Heart left ventricle (tissue), 13 donors: ENCODE measurements at regions not wholly inside any gene's neighbourhood (a gene's known extent, or its start where the extent isn't known, plus 50 kb on each side); places are given as distances from the start of the nearest gene placed in this dataset.
"Not testable (repeated sequence)": the region's sequence is repeated elsewhere in the genome, so short reads cannot be mapped to it uniquely, and the experiment has no call there.

Experiments
- POLR2A ChIP-seq, 2 donors: fragments of 450-650 bp; IDR thresholded peaks; one replicate each; pipeline ENCODE4 v1.6.1; 2017; ENCODE audit warnings: antibody characterized with exemption in 2 of 2, mild to moderate bottlenecking in 2 of 2, moderate library complexity in 2 of 2
- TF ChIP-seq, protein P1 (sequence below), 12 donors: fragments of 200-600 bp; sonication (generic) in 4 of 12; IDR thresholded peaks; one replicate each; pipeline versions ENCODE4 v1.5.0 to v1.8.0; 2018 to 2022; ENCODE audit warnings: antibody characterized with exemption in 12 of 12, mild to moderate bottlenecking in 5 of 12
- donor health status: ischemic (EF 13 %, LVEDD 7.1; RV severe dilation, severe dysfunction).
- donor health status: DM: no; HTN: yes; CAD: no.
- donor health status: DM: no; HTN: no; CAD: no.
- donor health status: ischemic (EF 25% LVEDD 6.9; RV normal size, moderate dysfunction).
- donor health status: ischemic (EF 25% LVEDD 5.7; RV mildly dilated, moderate dysfunction).
- donor health status: ischemic (EF 35%, LVEDD 5.7; RV mildly dilated, moderate dysfunction).
- donor health status: nonischemic (EF 11% LVEDD 7.7; RV severe dilation, severe dysfunction).
- donor health status: DM: yes; HTN: yes; CAD: no.
- donor health status: PGD.
- donor health status: ischemic (EF 29% LVEDD 5.4; RV normal size, mild dysfunction).
- donor health status: nonischemic (EF 23%, LVEDD 6.1; RV moderate dilation, normal function).

- TF ChIP-seq, protein P1, sequence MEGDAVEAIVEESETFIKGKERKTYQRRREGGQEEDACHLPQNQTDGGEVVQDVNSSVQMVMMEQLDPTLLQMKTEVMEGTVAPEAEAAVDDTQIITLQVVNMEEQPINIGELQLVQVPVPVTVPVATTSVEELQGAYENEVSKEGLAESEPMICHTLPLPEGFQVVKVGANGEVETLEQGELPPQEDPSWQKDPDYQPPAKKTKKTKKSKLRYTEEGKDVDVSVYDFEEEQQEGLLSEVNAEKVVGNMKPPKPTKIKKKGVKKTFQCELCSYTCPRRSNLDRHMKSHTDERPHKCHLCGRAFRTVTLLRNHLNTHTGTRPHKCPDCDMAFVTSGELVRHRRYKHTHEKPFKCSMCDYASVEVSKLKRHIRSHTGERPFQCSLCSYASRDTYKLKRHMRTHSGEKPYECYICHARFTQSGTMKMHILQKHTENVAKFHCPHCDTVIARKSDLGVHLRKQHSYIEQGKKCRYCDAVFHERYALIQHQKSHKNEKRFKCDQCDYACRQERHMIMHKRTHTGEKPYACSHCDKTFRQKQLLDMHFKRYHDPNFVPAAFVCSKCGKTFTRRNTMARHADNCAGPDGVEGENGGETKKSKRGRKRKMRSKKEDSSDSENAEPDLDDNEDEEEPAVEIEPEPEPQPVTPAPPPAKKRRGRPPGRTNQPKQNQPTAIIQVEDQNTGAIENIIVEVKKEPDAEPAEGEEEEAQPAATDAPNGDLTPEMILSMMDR (IDR thresholded peaks at IDR 0.05) = not testable (repeated sequence)
- not testable (repeated sequence) for TF ChIP-seq POLR2A (IDR thresholded peaks at IDR 0.05)
These were observed 179.9 kb upstream of the OR13F1 start for GRCh38 chr9:104323967-104324694.
